Keratinocyte (primary cell): ENCODE measurements at regions not wholly inside any gene's neighbourhood (a gene's known extent, or its start where the extent isn't known, plus 50 kb on each side); places are given as distances from the start of the nearest gene placed in this dataset.

ENCODE experiments used
- DNase-seq: peaks from one replicate; pipeline ENCODE4 v3.0.0-alpha.2; 2011; ENCODE audit warnings: low read depth, missing footprints, low spot score
- FAIRE-seq: peaks from 2 replicates; lab custom pipeline; 2011; peaks lifted over from hg19 to GRCh38; lab: Jason Lieb, UNC
- H2AFZ ChIP-seq: 2 replicates; pipeline ENCODE4 v1.6.0; 2012; ENCODE audit warnings: low read length, control low read depth, inconsistent platforms; ENCODE audit not compliant: control insufficient read depth
- H3K27ac ChIP-seq: 2 replicates; pipeline ENCODE4 v1.5.1; 2011; ENCODE audit warnings: low read length; ENCODE audit not compliant: control insufficient read depth, insufficient read depth
- H3K27me3 ChIP-seq: 3 replicates; pipeline ENCODE4 v1.6.0; 2011; ENCODE audit warnings: low read length; ENCODE audit not compliant: control insufficient read depth, insufficient read depth; ENCODE audit errors: extremely low read depth
- H3K36me3 ChIP-seq, 2 experiments: 2 replicates in 1 of 2; 3 replicates in 1 of 2; pipeline ENCODE4 v1.5.1; 2011; ENCODE audit warnings: low read length in 2 of 2, mild to moderate bottlenecking in 1 of 2; ENCODE audit not compliant: control insufficient read depth in 2 of 2, insufficient read depth in 2 of 2; ENCODE audit errors: extremely low read depth in 1 of 2
- H3K4me1 ChIP-seq: 3 replicates; pipeline ENCODE4 v1.5.1; 2011; ENCODE audit warnings: low read length; ENCODE audit not compliant: control insufficient read depth, insufficient read depth; ENCODE audit errors: extremely low read depth
- H3K4me2 ChIP-seq: 3 replicates; pipeline ENCODE4 v1.6.0; 2011; ENCODE audit warnings: low read depth, low read length; ENCODE audit not compliant: control insufficient read depth, insufficient read depth; ENCODE audit errors: extremely low read depth
- H3K4me3 ChIP-seq, 3 experiments: fragments of 200-600 bp in 1 of 3; sonication (generic) in 1 of 3; 2 replicates in 2 of 3; 3 replicates in 1 of 3; pipeline ENCODE4 v1.5.1; 2011 to 2016; ENCODE audit warnings: low read length in 3 of 3, mild to moderate bottlenecking in 3 of 3, control low read depth in 2 of 3, inconsistent platforms in 1 of 3, low read depth in 1 of 3, mixed read lengths in 1 of 3, mixed run types in 1 of 3, moderate library complexity in 1 of 3; ENCODE audit not compliant: control insufficient read depth in 2 of 3, insufficient read depth in 2 of 3; ENCODE audit errors: extremely low read depth in 1 of 3
- H3K79me2 ChIP-seq: 2 replicates; pipeline ENCODE4 v1.6.0; 2012; ENCODE audit warnings: low read length; ENCODE audit not compliant: control insufficient read depth, insufficient read depth
- H3K9ac ChIP-seq: 3 replicates; pipeline ENCODE4 v1.6.0; 2011; ENCODE audit warnings: low read length; ENCODE audit not compliant: control insufficient read depth, insufficient read depth; ENCODE audit errors: extremely low read depth
- H3K9me1 ChIP-seq: 3 replicates; pipeline ENCODE4 v1.6.0; 2011; ENCODE audit warnings: low read length; ENCODE audit not compliant: control insufficient read depth, insufficient read depth; ENCODE audit errors: extremely low read depth
- H3K9me3 ChIP-seq: 2 replicates; pipeline ENCODE4 v1.5.1; 2012; ENCODE audit warnings: low read depth, low read length; ENCODE audit not compliant: control insufficient read depth
- H4K20me1 ChIP-seq: 3 replicates; pipeline ENCODE4 v1.6.0; 2011; ENCODE audit warnings: low read length; ENCODE audit not compliant: control insufficient read depth, insufficient read depth; ENCODE audit errors: extremely low read depth
- EZH2 ChIP-seq: IDR thresholded peaks from one replicate; pipeline ENCODE4 v1.6.1; 2012; ENCODE audit warnings: inconsistent platforms, mild to moderate bottlenecking, low read length, moderate library complexity
- dilution Hi-C: fragments of 300-500 bp; cut with MboI; formaldehyde crosslinking; loops from one replicate; pipeline ENCODE4 v1.7.0; 2020; ENCODE audit warnings: low sequenced_read_pairs; ENCODE audit not compliant: extremely low pct_ligation_motif_present
- TF ChIP-seq, protein P1 (sequence below), 3 experiments: IDR thresholded peaks in 1 of 3; conservative IDR thresholded peaks in 1 of 3; optimal IDR thresholded peaks in 1 of 3; 2 replicates in 2 of 3; 3 replicates in 1 of 3; pipeline versions ENCODE3 to v1.5.1; 2011; ENCODE audit warnings: low read length in 3 of 3, mild to moderate bottlenecking in 3 of 3, moderate library complexity in 2 of 3, control low read depth in 1 of 3, inconsistent platforms in 1 of 3; ENCODE audit not compliant: insufficient read depth in 2 of 3; ENCODE audit errors: extremely low read depth in 1 of 3

GRCh38 chr1:116819081-116819480 is 64.9 kb downstream of the CD2 start:
- DNase-seq (no peak), FAIRE-seq (no peak)
- Histone ChIP-seq H3K9me3 (no peaks in the 10 kb centered on the region), H3K27ac (no peak overlapping the region), H3K36me3 (no peaks in the 10 kb centered on the region), H3K79me2 (no peaks in the 10 kb centered on the region), H4K20me1 (no peaks in the 10 kb centered on the region), H3K9ac (no peak overlapping the region), H3K9me1 (no peaks in the 10 kb centered on the region), H3K4me1 (peaks cover 10% of the 10 kb centered on the region), H2AFZ (no peak overlapping the region), H3K4me2 (no peak overlapping the region), H3K4me3 (no peak overlapping the region), H3K27me3 (no peaks in the 10 kb centered on the region)
- dilution Hi-C loops: no loop called here
- TF ChIP-seq, protein P1, sequence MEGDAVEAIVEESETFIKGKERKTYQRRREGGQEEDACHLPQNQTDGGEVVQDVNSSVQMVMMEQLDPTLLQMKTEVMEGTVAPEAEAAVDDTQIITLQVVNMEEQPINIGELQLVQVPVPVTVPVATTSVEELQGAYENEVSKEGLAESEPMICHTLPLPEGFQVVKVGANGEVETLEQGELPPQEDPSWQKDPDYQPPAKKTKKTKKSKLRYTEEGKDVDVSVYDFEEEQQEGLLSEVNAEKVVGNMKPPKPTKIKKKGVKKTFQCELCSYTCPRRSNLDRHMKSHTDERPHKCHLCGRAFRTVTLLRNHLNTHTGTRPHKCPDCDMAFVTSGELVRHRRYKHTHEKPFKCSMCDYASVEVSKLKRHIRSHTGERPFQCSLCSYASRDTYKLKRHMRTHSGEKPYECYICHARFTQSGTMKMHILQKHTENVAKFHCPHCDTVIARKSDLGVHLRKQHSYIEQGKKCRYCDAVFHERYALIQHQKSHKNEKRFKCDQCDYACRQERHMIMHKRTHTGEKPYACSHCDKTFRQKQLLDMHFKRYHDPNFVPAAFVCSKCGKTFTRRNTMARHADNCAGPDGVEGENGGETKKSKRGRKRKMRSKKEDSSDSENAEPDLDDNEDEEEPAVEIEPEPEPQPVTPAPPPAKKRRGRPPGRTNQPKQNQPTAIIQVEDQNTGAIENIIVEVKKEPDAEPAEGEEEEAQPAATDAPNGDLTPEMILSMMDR (optimal IDR thresholded peaks at IDR 0.05 in 1 of 3, IDR thresholded peaks at IDR 0.05 in 1 of 3, conservative IDR thresholded peaks at IDR 0.05 in 1 of 3; ENCODE audit: extremely low read depth in 1 of 3, insufficient read depth in 2 of 3, low read length in 3 of 3): no peak
- no peak for TF ChIP-seq EZH2

DNA sequence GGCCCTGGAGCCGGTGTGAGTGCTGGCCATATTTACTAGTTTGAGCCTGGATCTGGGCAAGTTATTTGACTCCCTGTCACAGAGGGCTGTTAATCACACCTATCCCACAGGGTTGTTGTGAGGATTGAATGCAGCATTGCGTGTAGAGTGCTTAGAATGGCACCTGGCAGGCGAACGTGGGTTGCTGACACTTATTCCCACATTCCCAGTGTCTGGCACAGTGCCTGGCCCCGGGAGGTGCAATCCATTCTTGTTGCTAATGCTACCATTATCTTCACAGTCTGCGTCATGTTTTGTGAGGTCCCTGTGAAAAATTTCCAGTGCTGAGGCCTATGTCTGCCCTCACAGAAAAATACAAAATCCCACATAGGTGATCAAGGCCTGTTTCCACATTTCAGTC is 66.1 kb downstream of the CD2 start:
- peak overlapping the region; percentile 45 for H3K27ac ChIP-seq
- dilution Hi-C loops: no loop called here
- H3K9ac ChIP-seq: peak overlapping the region; percentile 0
- H2AFZ ChIP-seq: no peak overlapping the region
- peaks cover 10% of the 10 kb centered on the region for H3K4me1 ChIP-seq
- H3K4me2 ChIP-seq: no peak overlapping the region
- TF ChIP-seq, protein P1 (optimal IDR thresholded peaks at IDR 0.05 in 1 of 3, IDR thresholded peaks at IDR 0.05 in 1 of 3, conservative IDR thresholded peaks at IDR 0.05 in 1 of 3; ENCODE audit: extremely low read depth in 1 of 3, insufficient read depth in 2 of 3, low read length in 3 of 3): no peak
- TF ChIP-seq EZH2: no peak
- H3K9me3 ChIP-seq: no peaks in the 10 kb centered on the region
- no peaks in the 10 kb centered on the region for H3K27me3 ChIP-seq
- no peak overlapping the region for H3K4me3 ChIP-seq
- peak; percentile 56 for DNase-seq
- H4K20me1 ChIP-seq: no peaks in the 10 kb centered on the region
- H3K9me1 ChIP-seq: no peaks in the 10 kb centered on the region
- H3K36me3 ChIP-seq: no peaks in the 10 kb centered on the region
- H3K79me2 ChIP-seq: no peaks in the 10 kb centered on the region
- FAIRE-seq: peak; percentile 95
